GM19238 (cell line): ENCODE measurements at regions not wholly inside any gene's neighbourhood (a gene's known extent, or its start where the extent isn't known, plus 50 kb on each side); places are given as distances from the start of the nearest gene placed in this dataset.
"Not testable (repeated sequence)": the region's sequence is repeated elsewhere in the genome, so short reads cannot be mapped to it uniquely, and the experiment has no call there.

Experiments used
- DNase-seq: peaks from one replicate; pipeline ENCODE4 v3.0.0; 2011; ENCODE audit warnings: low spot score; ENCODE audit not compliant: insufficient read length

GRCh38 chr13:85608255-85608829 is 190.9 kb downstream of the SLITRK6 start:
- DNase-seq = no peak

GRCh38 chr13:85603735-85604134 is 195.5 kb downstream of the SLITRK6 start:
- DNase-seq = no peak

- DNase-seq = no peak
These were observed 197.7 kb downstream of the SLITRK6 start for GRCh38 chr13:85601526-85601925.

GRCh38 chr13:85597790-85598500 is 201.3 kb downstream of the SLITRK6 start:
- DNase-seq = no peak

DNA sequence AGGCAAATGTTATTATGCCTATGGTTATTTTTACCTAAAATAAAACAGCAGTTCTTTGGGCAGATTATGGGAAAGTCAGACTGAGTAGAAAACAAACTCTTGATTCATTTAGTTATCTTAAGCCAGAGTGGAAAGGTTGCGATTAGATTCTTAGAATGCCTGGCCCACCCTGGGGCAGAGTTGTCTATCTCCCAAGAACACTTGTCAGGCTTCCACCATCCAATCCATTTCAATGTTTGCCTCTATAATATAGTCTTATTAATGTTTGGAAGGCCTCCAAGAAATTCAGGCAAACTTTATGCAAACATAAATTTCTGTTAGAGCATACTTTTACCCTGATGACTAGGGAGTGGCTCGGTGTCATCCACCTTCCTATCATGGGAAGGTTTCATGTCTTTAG is 207.0 kb downstream of the SLITRK6 start:
- no peak for DNase-seq

GRCh38 chr13:85590231-85590931 is 208.8 kb downstream of the SLITRK6 start:
- no peak for DNase-seq

DNA sequence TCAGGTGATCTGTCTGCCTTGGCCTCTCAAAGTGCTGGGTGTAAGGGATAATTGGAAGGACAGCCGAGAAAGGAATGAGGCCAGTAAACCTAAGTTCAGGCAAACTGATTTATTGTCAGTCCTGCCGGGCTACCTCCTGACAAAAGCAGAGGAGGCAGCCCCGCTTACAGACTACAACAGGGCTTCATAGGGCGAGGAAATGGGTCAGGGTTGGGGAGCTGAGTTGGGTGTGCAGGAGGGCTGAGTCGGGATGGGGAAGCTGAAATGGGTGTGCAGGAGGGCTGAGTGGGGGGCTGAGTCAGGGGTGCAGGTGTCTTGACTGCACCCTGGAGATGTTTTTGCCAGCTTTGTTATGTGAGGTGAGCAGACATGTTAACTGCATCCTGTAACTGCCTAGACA is 210.2 kb downstream of the SLITRK6 start:
- no peak for DNase-seq

GRCh38 chr13:85588359-85588758 is 210.9 kb downstream of the SLITRK6 start:
- DNase-seq = no peak

GRCh38 chr13:85586856-85587255 is 212.4 kb downstream of the SLITRK6 start:
- no peak for DNase-seq

GRCh38 chr13:85586422-85586831 is 212.8 kb downstream of the SLITRK6 start:
- DNase-seq = no peak

DNA sequence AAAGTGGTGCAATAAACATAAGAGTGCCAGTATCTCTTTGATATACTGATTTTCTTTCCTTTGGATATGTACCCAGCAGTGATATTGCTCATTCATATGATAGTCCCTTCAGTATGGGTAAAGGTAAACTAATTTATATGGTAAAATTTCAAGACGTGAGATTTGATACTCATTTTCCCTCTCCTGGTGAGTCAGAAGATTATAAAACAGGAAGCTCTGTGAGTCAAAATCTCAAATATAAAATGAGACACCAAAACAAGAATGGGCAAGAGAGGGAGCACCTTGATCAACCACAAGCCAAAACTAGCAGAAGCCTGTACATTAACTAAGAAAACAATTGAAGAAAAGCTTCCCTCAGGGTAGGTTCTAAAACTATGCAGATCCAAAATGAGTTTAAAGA is 216.3 kb downstream of the SLITRK6 start:
- DNase-seq = no peak

DNA sequence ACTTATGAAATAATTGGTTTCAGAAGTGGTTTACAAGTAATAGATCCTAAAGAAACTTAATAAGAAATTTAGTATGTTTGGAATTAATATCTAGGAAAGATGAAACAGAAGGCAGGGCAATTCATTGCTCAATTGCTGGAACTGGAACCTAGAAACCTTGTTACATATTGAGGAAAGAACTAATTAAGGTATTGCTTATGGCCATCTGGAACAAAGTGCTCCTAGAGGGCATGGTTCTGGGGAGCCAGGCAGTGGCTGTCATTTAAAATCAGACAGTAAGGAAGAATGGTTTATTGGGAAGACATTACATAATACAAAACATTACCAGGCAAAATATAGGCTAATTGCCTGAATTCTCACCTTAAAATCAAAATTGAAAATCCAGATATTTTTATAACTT is 224.1 kb downstream of the SLITRK6 start:
- no peak for DNase-seq

- DNase-seq = no peak
These were observed 231.3 kb downstream of the SLITRK6 start for GRCh38 chr13:85567909-85568308.

GRCh38 chr13:85565652-85566051 is 233.6 kb downstream of the SLITRK6 start:
- DNase-seq = no peak

DNA sequence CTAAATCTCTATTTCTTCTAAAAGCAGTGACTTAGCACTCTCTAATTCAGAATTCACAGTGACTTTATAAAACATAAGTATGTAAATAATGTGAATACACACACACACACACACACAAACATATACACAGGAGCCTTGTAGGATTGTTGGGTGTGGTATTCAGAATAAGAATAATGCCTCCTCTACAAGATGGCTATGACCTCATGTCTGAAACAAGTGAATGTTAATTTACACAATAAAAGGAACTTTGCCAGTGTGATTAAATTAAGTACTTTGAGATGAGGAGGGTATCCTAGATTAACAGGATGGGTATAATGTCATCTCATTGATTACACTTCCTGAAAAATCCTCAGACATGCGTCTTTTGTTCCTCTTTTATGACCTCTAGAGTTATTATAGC is 234.6 kb downstream of the SLITRK6 start:
- DNase-seq = no peak

GRCh38 chr13:85562282-85562681 is 236.9 kb downstream of the SLITRK6 start:
- no peak for DNase-seq

GRCh38 chr13:85557691-85558467 is 241.3 kb downstream of the SLITRK6 start:
- DNase-seq = no peak

DNA sequence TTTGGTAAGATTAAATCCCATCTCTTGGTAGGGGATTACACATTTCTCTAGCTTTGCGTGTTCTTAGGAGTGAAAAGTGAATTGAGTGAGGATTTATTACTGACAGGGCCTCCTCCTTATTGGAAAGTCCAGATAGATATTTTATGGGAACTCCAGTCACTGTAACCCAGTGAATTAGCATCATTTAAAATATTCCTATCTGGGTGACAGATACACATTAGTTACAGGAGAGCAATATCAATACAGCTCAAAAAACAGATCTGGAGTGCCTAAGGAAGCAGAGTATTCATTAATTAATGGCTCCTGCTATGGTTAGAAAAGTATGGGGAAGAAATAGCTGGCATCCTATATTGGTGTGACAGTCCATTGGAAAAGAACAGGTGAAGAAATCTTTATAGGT is 248.2 kb downstream of the SLITRK6 start:
- DNase-seq = no peak

DNA sequence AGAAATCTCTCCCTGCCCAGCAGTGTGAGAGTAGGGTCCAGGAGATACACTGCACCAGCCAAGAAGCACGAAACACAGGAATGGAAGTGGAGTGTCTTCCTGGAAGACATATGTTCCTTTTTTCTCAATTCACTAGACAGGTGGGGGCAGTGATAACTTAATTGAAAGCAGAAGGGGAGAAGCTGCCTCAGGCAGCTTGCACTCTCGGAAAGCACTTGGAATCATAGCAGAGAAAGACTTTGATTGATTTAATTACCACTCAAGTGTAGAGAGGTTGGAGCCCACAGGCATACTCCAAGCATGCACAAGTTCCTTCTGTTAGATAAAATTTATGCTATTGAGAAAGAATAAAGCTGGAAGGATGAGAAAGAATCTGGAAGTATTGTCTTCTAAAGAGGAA is 249.4 kb downstream of the SLITRK6 start:
- DNase-seq = no peak

GRCh38 chr13:85548845-85549244 is 250.4 kb downstream of the SLITRK6 start:
- DNase-seq = not testable (repeated sequence)

DNA sequence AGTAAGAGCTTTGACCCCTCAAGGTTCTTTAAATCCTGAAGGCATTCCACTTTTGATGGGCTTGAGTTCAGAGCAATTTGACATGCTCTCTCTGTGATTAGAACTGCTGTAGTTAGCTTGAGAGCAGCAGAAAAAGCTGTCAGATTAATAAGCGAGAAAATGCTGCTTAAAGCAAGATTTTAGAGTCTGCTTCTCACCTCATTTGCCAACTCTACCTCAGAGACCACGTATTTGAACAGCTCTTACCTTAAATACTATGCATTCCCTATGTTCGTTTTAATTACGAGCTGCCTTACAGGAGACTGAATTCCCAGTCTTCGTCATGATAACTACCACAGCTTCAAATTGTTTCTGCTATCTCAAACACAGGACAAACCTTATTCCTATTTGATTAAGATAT is 253.4 kb downstream of the SLITRK6 start:
- DNase-seq = no peak

- DNase-seq = no peak
These were observed 254.5 kb downstream of the SLITRK6 start for GRCh38 chr13:85544756-85545155.
